Endothelial cell of umbilical vein (primary cell): ENCODE measurements at regions not wholly inside any gene's neighbourhood (a gene's known extent, or its start where the extent isn't known, plus 50 kb on each side); places are given as distances from the start of the nearest gene placed in this dataset.

Experiments used
- BruUV-seq: library from RNA; stranded (reverse); fragments of 400-500 nt; replicated peaks from 2 replicates; lab custom pipeline; 2021; lab: Mats Ljungman, UMichigan
- CTCF ChIA-PET: fragments of 300-600, 350-600 bp; sonication (Branson Sonifier 250); formaldehyde crosslinking; loops from one replicate; lab custom pipeline; 2021; ENCODE audit warnings: antibody characterized with exemption, inconsistent platforms; lab: Charles Lee
- POLR2A ChIA-PET: fragments of 300-600, 350-600 bp; sonication (Branson Sonifier 250); formaldehyde crosslinking; loops from one replicate; lab custom pipeline; 2021; ENCODE audit warnings: antibody characterized with exemption, inconsistent platforms; lab: Charles Lee
- DNase-seq: peaks from one replicate; pipeline ENCODE4 v3.0.0-alpha.2; 2011; ENCODE audit warnings: low read depth, low spot score
- FAIRE-seq: peaks from 2 replicates; lab custom pipeline; 2011; peaks lifted over from hg19 to GRCh38; lab: Jason Lieb, UNC
- H2AFZ ChIP-seq: 2 replicates; pipeline ENCODE4 v1.6.0; 2012; ENCODE audit warnings: low read depth, low read length, control low read depth, inconsistent platforms
- H3K27ac ChIP-seq: 2 replicates; pipeline ENCODE4 v1.5.1; 2011; ENCODE audit warnings: low read depth, mild to moderate bottlenecking, control low read depth, low read length, moderate library complexity; ENCODE audit not compliant: insufficient read depth
- H3K27me3 ChIP-seq, 2 experiments: 2 replicates each; pipeline versions ENCODE4 v1.6.0 to v1.6.1; 2011; ENCODE audit warnings: low read length in 2 of 2, mixed read lengths in 1 of 2; ENCODE audit not compliant: control insufficient read depth in 2 of 2, insufficient read depth in 2 of 2
- H3K36me3 ChIP-seq, 2 experiments: 2 replicates in 1 of 2; 3 replicates in 1 of 2; pipeline ENCODE4 v1.5.1; 2011; ENCODE audit warnings: low read length in 2 of 2, mild to moderate bottlenecking in 1 of 2, moderate library complexity in 1 of 2; ENCODE audit not compliant: control insufficient read depth in 2 of 2, insufficient read depth in 2 of 2; ENCODE audit errors: extremely low read depth in 1 of 2
- H3K4me1 ChIP-seq: 3 replicates; pipeline ENCODE4 v1.5.1; 2011; ENCODE audit warnings: mild to moderate bottlenecking, low read length; ENCODE audit not compliant: control insufficient read depth, insufficient read depth; ENCODE audit errors: extremely low read depth
- H3K4me2 ChIP-seq: 2 replicates; pipeline ENCODE4 v1.6.1; 2011; ENCODE audit warnings: low read length, control low read depth, mixed read lengths; ENCODE audit not compliant: insufficient read depth
- H3K4me3 ChIP-seq, 3 experiments: fragments of 200-600 bp in 1 of 3; sonication (generic), shearing (Covaris generic) in 1 of 3; replicated peaks in 1 of 3; 2 replicates each; pipeline ENCODE4 v1.5.1; 2011 to 2016; ENCODE audit warnings: control low read depth in 3 of 3, low read length in 3 of 3, mild to moderate bottlenecking in 2 of 3, inconsistent platforms in 1 of 3, low read depth in 1 of 3, moderate library complexity in 1 of 3; ENCODE audit not compliant: insufficient read depth in 1 of 3
- H3K79me2 ChIP-seq: 2 replicates; pipeline ENCODE4 v1.6.0; 2012; ENCODE audit warnings: low read length, inconsistent platforms; ENCODE audit not compliant: control insufficient read depth, insufficient read depth
- H3K9ac ChIP-seq: replicated peaks from 2 replicates; pipeline ENCODE3; 2011; ENCODE audit warnings: low read length, control low read depth; ENCODE audit not compliant: insufficient read depth; ENCODE audit errors: extremely low read depth
- H3K9me1 ChIP-seq: replicated peaks from 3 replicates; pipeline ENCODE4 v1.6.0; 2011; ENCODE audit warnings: mild to moderate bottlenecking, low read length; ENCODE audit not compliant: control insufficient read depth, insufficient read depth; ENCODE audit errors: extremely low read depth
- H3K9me3 ChIP-seq: replicated peaks from 2 replicates; pipeline ENCODE4 v1.5.1; 2012; ENCODE audit warnings: low read length, inconsistent platforms; ENCODE audit not compliant: control insufficient read depth, insufficient read depth
- H4K20me1 ChIP-seq: replicated peaks from 2 replicates; pipeline ENCODE3; 2011; ENCODE audit warnings: mild to moderate bottlenecking, low read length; ENCODE audit not compliant: control insufficient read depth, insufficient read depth; ENCODE audit errors: extremely low read depth
- EZH2 ChIP-seq: IDR thresholded peaks from 2 replicates; pipeline ENCODE4 v1.6.1; 2012; ENCODE audit warnings: borderline replicate concordance, low read depth, mild to moderate bottlenecking, moderate library complexity, low read length, inconsistent platforms; ENCODE audit not compliant: severe bottlenecking
- FOS ChIP-seq: IDR thresholded peaks from 2 replicates; pipeline ENCODE4 v1.6.1; 2011; ENCODE audit warnings: mild to moderate bottlenecking, low read length, moderate library complexity, borderline replicate concordance; ENCODE audit not compliant: insufficient read depth
- GATA2 ChIP-seq: IDR thresholded peaks from 2 replicates; pipeline ENCODE4 v1.7.0; 2011; ENCODE audit warnings: low read depth, mild to moderate bottlenecking, moderate library complexity, mixed read lengths, low read length; ENCODE audit not compliant: insufficient read length, insufficient read depth
- JUN ChIP-seq: IDR thresholded peaks from 2 replicates; pipeline ENCODE4 v1.6.1; 2011; ENCODE audit warnings: borderline replicate concordance, low read depth; ENCODE audit not compliant: insufficient read length, insufficient read depth
- MYC ChIP-seq: IDR thresholded peaks from one replicate; pipeline ENCODE4 v1.6.1; 2011; ENCODE audit warnings: mild to moderate bottlenecking, low read depth, low read length
- POLR2A ChIP-seq: IDR thresholded peaks from 2 replicates; pipeline ENCODE4 v1.6.1; 2012; ENCODE audit warnings: low read depth, mild to moderate bottlenecking, control low read depth, low read length
- POLR2AphosphoS5 ChIP-seq: IDR thresholded peaks from 2 replicates; pipeline ENCODE4 v1.6.1; 2012; ENCODE audit warnings: low read depth, mild to moderate bottlenecking, control low read depth, low read length, moderate library complexity; ENCODE audit not compliant: insufficient read depth
- dilution Hi-C: fragments of 300-500 bp; cut with MboI; formaldehyde crosslinking; loops from one replicate; pipeline ENCODE4 v1.15.0; 2019; ENCODE audit warnings: low sequenced_read_pairs; ENCODE audit not compliant: extremely low pct_ligation_motif_present
- intact Hi-C: fragments of 100-400 bp; cut with micrococcal nuclease; formaldehyde crosslinking; loops from one replicate; pipeline ENCODE4 v1.10.0; 2022
- TF ChIP-seq, protein P1 (sequence below), 2 donors: IDR thresholded peaks; 1 replicate in 1 of 2; 2 replicates in 1 of 2; pipeline ENCODE4 v1.5.1; 2011; ENCODE audit warnings: low read length in 2 of 2, mild to moderate bottlenecking in 2 of 2, moderate library complexity in 2 of 2, control low read depth in 1 of 2, inconsistent platforms in 1 of 2, low read depth in 1 of 2; ENCODE audit not compliant: insufficient read depth in 1 of 2; ENCODE audit errors: extremely low read depth in 1 of 2
- TF ChIP-seq, protein P2 (sequence below): IDR thresholded peaks from 2 replicates; pipeline ENCODE4 v1.6.1; 2011; ENCODE audit not compliant: insufficient read depth, insufficient read length

DNA sequence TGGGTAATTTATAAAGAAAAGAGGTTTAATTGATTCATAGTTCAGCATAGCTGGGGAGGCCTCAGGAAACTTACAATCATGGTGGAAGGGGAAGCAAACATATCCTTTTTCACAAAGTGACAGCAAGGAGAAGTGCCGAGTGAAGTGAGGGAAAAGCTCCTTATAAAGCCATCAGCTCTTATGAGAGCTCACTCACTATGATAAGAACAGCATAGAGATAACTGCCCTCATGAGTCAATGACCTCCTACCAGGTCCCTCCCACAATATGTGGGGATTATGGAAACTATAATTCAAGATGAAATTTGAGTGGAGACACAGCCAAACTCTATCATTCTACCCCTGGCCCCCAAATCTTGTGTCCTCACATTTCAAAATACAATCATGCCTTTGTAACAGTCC, 115.8 kb upstream of the LAMA2 start:
- dilution Hi-C loops: no loop called here

GRCh38 chr6:128763599-128764300, 119.2 kb upstream of the LAMA2 start:
- intact Hi-C loops: no loop called here
- CTCF ChIA-PET: no interaction called here

More for the DNA sequence above, 115.8 kb upstream of the LAMA2 start:
- no peaks in the 10 kb centered on the region for H3K4me1 ChIP-seq
- no peaks in the 10 kb centered on the region for H4K20me1 ChIP-seq
- H3K9ac ChIP-seq: no peak overlapping the region
- DNase-seq (no peak), FAIRE-seq (no peak)
- H3K4me3 ChIP-seq: no peak overlapping the region
- POLR2A ChIA-PET: no interaction called here
- H3K9me1 ChIP-seq: no peaks in the 10 kb centered on the region
- BruUV-seq: no TSS peak
- CTCF ChIA-PET: no interaction called here
- H3K4me2 ChIP-seq: no peak overlapping the region
- TF ChIP-seq JUN (no peak), GATA2 (no peak), FOS (no peak)
- no peaks in the 10 kb centered on the region for H3K27me3 ChIP-seq
- no peaks in the 10 kb centered on the region for H3K79me2 ChIP-seq
- no peak overlapping the region for H2AFZ ChIP-seq
- H3K27ac ChIP-seq: no peak overlapping the region
- intact Hi-C loops: no loop called here
- no peaks in the 10 kb centered on the region for H3K9me3 ChIP-seq
- H3K36me3 ChIP-seq: no peaks in the 10 kb centered on the region

More at GRCh38 chr6:128763599-128764300, 119.2 kb upstream of the LAMA2 start:
- Histone ChIP-seq H3K9me1 (no peaks in the 10 kb centered on the region), H3K27me3 (no peaks in the 10 kb centered on the region), H3K4me2 (no peak overlapping the region), H3K4me3 (no peak overlapping the region), H3K27ac (no peak overlapping the region), H4K20me1 (no peaks in the 10 kb centered on the region), H3K4me1 (no peaks in the 10 kb centered on the region), H3K36me3 (no peaks in the 10 kb centered on the region), H3K9ac (no peak overlapping the region), H2AFZ (no peak overlapping the region), H3K79me2 (no peaks in the 10 kb centered on the region), H3K9me3 (no peaks in the 10 kb centered on the region)
- no peak for FAIRE-seq
- TF ChIP-seq, protein P1, sequence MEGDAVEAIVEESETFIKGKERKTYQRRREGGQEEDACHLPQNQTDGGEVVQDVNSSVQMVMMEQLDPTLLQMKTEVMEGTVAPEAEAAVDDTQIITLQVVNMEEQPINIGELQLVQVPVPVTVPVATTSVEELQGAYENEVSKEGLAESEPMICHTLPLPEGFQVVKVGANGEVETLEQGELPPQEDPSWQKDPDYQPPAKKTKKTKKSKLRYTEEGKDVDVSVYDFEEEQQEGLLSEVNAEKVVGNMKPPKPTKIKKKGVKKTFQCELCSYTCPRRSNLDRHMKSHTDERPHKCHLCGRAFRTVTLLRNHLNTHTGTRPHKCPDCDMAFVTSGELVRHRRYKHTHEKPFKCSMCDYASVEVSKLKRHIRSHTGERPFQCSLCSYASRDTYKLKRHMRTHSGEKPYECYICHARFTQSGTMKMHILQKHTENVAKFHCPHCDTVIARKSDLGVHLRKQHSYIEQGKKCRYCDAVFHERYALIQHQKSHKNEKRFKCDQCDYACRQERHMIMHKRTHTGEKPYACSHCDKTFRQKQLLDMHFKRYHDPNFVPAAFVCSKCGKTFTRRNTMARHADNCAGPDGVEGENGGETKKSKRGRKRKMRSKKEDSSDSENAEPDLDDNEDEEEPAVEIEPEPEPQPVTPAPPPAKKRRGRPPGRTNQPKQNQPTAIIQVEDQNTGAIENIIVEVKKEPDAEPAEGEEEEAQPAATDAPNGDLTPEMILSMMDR (IDR thresholded peaks at IDR 0.05; ENCODE audit: extremely low read depth in 1 of 2, insufficient read depth in 1 of 2, low read depth in 1 of 2, low read length in 2 of 2): no peak
- TF ChIP-seq FOS (no peak), POLR2AphosphoS5 (no peak), MYC (no peak), EZH2 (no peak), JUN (no peak), POLR2A (no peak), GATA2 (no peak)
- TF ChIP-seq, protein P2, sequence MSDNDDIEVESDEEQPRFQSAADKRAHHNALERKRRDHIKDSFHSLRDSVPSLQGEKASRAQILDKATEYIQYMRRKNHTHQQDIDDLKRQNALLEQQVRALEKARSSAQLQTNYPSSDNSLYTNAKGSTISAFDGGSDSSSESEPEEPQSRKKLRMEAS: no peak
- dilution Hi-C loops: no loop called here
- BruUV-seq: no TSS peak
- DNase-seq: no peak
- POLR2A ChIA-PET: no interaction called here
